ENCODE measurements at regions not wholly inside any gene's neighbourhood (a gene's known extent, or its start where the extent isn't known, plus 50 kb on each side); places are given as distances from the start of the nearest gene placed in this dataset.
"Not testable (repeated sequence)": the region's sequence is repeated elsewhere in the genome, so short reads cannot be mapped to it uniquely, and the experiment has no call there.

DNA sequence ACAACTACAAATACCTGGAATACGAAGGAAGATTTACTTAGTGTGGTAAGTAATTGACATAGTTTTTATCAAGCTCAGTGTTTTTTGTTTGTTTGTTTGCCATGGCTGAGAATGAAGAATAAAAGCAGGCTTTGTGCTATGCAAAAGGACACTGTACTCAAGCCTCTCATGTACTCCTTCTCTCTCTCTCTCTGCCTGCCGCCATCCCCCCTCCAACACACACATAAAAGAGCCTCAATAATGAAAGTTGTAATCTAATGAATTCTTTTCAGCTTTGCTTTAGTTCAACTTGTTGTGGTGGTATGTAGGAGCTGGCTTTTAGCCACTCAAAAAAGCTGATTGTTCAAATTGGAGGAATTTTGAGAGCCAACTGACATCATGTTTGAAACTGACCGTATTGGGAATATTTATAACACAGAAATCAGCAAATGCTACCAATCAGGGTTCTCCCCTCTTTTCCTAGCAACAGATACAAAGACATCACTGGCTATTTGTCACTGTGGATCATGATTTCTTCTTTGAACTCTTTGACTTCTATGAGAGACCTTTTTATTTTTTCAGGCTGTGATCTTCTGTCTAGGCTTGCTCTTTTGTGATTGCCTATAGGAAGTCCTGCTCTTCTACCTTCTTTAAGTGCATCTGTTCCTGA is 1148.8 kb downstream of the RAPGEF2 start:
- DNase-seq: no peak

DNA sequence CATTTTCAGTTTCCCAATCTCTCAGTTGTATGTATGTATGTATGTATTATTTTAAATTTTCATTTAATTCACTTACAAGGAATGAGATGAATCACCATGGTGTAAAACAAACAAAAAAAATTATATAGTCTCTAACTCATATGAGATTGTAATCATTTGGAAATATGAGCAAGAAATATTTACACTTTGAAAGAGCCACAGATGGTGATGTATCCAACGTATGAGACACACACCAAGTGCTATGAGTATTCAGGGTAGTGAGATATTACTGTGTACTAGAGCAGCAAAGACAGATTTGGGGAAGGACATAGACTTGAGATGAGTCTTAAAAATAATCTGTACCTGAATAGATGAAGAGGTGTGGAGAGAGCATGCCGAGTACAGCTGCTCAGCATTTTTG is 1154.4 kb downstream of the RAPGEF2 start:
- no peak for DNase-seq

- no peak for DNase-seq
These were observed 1162.1 kb downstream of the RAPGEF2 start for GRCh38 chr4:160265014-160265413.

- DNase-seq: no peak
These were observed 1163.0 kb downstream of the RAPGEF2 start for GRCh38 chr4:160265836-160266235.

DNA sequence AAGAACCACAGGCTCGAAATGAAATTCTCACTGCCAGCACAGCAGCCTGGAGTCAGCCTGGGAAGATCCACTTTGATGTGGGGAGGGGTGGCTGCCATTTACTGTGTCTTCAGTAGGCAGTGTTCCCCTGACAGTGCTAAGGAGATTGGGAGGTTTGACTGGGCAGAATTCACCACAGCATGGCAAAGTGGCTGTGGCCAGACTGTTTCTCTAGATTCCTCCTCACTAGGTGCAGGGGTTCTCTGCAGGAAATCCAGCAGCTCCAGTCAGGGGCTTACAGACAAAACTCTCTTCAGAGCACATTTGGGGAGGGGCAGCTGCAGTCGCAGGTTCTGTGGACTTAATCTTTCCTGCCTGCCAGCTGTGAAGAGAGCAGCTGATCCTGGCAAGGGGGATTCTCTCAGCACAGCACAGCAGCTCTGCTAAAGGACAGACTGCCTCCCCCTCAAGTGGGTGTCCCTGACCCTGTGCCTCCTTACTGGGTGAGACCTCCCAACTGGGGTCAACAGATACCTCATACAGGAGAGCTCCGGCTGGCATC is 1174.0 kb downstream of the RAPGEF2 start:
- DNase-seq: no peak

- no peak for DNase-seq
These were observed 1180.2 kb downstream of the RAPGEF2 start for GRCh38 chr4:160283081-160283480.

GRCh38 chr4:160284516-160284915 is 1181.6 kb downstream of the RAPGEF2 start:
- no peak for DNase-seq

DNA sequence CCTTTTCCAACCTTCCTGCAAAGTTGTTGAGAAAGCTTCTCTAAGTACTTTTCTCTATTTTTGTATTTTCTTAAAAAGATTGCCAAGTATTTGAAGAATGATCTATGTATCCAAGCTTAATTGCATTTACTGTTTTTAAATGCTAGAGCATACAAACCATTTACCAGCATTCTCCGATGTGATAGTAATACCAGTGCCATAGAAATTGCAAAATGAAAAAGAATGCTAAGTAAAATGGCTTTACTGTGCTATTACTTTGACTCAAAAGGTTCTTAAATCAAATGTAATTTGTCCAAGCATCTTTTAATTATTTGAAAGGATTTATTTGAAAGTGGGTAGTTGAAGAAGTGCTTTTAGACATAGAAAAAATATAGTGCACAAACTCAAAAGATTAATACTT is 1183.2 kb downstream of the RAPGEF2 start:
- no peak for DNase-seq

DNA sequence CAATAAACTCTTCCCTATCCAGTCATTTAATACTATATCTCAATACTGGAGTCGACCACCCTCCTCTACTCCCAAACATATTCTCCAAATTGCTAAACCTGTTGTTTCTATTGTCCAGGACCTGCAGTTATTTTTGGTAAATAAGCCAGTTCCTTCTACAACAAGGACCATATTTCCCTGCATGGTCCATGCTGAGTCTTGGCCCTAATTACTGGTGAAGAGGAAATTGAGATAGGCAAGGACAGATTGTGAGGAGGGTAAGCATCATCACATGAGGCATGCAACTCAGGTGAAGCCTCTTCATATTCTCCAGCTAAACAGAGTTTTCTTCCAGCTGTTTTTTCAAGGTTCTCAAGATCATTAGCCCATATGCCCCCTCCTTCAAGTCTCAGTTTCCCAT is 1193.6 kb downstream of the RAPGEF2 start:
- no peak for DNase-seq

DNA sequence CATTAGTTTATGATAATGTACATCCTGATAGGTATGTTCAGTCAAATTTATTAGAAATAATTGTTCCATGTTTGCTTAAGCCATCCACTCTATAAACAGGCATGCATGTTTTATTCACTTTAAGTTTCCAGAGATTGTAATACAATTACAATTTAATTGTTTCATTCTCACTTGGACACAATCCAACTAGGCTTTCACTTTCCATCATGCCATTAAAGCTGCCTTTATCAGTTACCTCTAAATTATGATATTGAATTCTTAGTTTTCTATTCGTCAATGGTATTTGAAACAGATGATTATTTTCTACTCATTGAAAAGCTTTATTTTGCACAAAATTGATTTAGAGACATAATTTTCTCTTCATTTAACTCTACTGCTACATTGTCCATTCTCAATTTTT is 1196.3 kb downstream of the RAPGEF2 start:
- no peak for DNase-seq

DNA sequence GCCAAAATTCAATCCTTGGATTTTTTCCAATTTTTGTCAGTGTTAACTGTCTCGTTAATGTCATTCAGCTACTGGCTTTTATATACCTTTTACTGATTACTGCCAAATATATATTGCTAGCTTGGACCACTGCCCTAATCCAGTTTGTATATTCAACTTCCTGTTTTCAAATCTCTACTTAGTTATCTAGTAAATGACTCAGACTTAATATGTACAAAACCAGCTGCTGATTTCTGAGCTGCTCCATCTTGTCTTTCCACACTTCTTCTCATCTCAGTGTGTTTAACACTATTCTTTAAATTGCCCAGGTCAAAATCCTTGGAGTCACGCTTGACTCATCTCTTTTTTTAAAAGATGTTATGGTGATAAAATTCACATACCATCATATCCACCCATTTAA is 1196.7 kb downstream of the RAPGEF2 start:
- DNase-seq: no peak

- DNase-seq: no peak
These were observed 1213.2 kb downstream of the RAPGEF2 start for GRCh38 chr4:160316036-160316435.

DNA sequence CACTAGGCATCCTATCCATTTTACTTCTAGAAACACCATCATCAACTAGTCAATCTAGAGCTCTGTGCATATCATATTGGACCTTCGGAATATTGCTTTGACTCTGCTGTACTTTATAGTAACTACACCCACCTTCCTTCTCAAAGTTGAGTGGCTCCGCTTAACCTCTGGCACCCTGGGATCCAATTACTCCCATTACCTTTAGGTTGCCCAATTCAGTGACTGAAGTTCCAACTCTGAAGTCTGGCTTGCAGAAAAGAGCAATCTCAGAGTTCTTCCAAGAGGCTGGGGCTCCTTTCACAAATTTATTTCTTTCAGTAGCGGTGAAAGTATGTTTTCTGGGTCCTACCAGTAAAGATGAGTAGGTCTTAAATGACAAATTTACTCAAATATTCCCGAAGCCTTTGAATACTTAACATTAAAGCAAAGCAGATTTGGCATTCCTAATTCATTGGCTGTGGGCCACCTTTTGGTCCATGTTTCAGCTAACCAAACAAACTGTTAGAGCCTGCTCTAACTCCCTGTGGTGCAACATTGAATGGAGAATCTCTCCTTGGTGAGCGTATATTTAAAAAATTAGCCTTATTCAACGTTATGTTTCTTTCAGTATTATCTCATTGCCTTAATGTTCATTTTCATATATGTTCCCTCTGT is 1215.8 kb downstream of the RAPGEF2 start:
- no peak for DNase-seq

DNA sequence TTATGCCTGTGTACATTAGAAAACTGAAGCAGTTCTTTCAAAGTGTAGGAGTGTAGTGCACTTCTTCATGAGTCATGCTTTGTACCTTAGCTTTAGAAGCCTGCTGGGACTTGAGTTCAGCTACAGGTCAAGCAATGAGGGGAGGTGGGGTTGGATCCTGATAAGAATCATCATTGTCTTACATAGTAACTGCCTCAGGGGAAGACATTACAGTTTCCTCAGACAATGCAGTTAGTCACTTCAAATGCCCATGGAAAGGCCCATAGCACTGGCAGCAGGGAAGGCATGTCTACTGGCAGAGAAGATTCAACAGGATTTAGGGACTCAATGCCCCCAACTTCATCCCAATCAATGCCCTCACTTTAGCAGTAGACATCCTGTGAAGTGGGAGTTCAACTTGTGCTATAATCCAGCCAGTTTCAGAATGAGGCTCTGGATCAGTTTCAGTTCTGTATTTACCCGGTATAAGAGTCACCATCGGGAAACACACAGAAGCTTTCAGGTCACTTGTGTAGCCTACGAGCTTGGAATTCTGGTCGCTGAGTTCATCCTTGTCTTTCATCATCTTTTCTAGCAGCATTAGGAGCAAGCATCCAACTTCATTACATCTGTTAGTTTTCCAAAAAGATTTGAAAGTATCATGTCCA is 1216.5 kb downstream of the RAPGEF2 start:
- DNase-seq: no peak

- DNase-seq: no peak
These were observed 1217.0 kb downstream of the RAPGEF2 start for GRCh38 chr4:160319868-160320260.

DNA sequence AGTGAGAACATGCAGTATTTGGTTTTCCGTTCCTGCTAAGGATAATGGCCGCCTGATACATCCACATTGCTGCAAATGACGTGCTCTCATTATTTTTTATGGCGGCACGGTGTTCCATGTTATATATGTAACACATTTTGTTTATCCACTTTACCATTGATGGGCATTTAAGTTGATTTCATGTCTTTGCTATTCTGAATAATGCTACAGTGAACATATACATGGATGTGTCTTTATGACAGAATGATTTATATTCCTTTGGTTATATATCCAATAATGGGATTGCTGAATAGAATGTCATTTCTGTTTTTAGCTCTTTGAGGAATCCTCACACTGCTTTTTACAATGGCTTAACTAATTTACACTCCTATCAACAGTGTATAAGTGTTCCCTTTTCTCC is 1223.2 kb downstream of the RAPGEF2 start:
- no peak for DNase-seq

DNA sequence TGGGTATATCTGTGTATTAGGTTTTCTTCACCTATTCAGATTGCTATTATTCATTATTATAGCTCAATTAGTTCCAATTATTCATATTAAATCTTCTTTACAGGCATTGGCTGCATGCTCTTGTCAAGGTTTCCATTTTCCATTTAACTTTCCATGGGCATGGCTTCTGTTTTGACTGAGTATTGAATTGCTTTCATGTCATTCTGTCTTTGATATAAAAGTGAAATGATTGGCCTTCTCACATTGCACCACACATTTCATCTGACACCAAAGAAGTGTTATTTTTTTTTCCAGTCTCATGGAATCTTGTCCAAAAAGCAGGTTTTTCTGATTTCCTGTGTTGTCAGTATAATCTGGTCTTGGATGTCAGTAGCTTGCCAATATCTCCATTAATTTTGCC is 1244.3 kb downstream of the RAPGEF2 start:
- no peak for DNase-seq

DNA sequence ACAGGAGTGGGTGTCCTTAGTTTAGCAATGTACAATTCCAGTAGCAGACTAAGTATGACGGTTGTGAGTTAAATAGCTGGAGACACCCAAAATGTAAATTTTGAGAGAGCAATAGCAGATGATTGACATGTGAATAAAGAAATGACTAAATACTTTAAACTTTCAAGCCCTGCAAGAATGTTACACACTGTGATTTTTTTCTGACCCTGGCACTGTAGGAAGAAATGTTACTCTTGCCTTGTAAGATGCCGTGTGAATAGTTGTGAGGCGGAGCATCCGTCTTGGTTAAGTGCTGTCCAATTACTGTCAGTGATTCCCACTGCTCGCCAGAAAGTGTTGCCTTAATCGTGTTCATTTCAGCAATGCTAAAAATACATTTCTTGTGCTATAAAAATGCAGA is 1248.1 kb downstream of the RAPGEF2 start:
- no peak for DNase-seq

GRCh38 chr4:160352637-160353036 is 1249.8 kb downstream of the RAPGEF2 start:
- no peak for DNase-seq

DNA sequence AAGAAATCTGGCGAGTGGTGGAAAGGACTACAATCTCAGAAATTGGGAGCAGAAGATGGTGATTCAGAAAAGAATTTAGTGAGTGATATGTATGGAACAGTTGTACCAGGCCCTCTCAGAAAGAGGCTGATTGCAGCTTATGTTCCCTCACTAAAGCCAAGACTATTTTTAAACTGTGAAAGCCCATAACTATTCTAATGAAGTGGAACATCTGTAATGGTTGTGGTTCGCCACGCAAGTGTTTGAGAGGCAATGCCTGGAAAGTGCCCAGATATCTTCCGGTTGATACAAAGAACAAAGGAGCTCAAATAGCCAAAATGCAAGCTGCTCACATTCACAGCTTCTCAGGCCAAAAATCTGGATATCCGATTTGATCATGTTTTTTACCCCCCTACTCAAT is 1250.7 kb downstream of the RAPGEF2 start:
- DNase-seq: no peak

DNA sequence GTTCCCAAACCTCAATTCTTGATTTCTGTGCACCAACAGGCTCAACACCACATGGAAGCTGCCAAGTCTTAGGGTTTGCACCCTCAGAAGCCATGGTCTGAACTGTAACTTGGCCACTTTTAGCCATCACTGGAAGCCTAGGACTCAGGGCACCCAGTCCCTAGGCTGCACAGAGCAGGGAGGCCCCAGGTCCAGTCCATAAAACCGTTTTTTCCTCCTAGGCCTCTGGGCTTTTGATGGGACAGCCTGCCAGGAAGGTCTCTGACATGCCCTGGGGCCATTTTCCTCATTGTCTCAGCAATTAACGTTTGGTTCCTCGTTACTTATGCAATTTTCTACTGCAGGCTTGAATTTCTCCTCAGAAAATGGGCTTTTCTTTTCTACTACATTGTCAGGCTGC is 1259.6 kb downstream of the RAPGEF2 start:
- no peak for DNase-seq

GRCh38 chr4:160364217-160364616 is 1261.3 kb downstream of the RAPGEF2 start:
- no peak for DNase-seq

DNA sequence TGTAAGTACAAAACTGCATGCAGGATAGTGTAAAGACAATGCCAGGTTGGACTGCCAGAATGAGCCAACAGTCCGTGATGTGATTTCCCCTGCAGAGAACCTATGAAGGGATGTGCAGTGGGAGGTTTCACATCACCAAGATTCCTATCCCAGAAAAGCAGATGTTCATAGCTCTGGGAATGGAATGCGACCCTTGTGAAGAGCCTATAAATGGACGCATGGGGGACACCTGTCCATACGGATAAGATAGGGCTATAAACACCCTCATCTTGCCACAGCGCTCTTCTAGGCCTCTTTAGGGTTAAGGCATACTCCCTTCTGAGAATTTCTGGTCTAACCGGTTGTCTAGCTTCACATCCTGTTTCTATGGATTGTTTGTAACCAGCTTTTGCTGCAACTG is 1261.8 kb downstream of the RAPGEF2 start:
- not testable (repeated sequence) for DNase-seq

- DNase-seq: not testable (repeated sequence)
These were observed 1262.5 kb downstream of the RAPGEF2 start for GRCh38 chr4:160365383-160365782.
